ENCODE measurements at regions not wholly inside any gene's neighbourhood (a gene's known extent, or its start where the extent isn't known, plus 50 kb on each side); places are given as distances from the start of the nearest gene placed in this dataset.

- Histone ChIP-seq H3K4me1 (ENCODE audit: control extremely low read depth in 1 of 4, control insufficient read depth in 4 of 4, insufficient read depth in 4 of 4, low read length in 3 of 4) (no peaks in the 10 kb centered on the region), H3K9me3 (ENCODE audit: control extremely low read depth in 1 of 5, control insufficient read depth in 4 of 5, insufficient read depth in 2 of 5, low read depth in 1 of 5, low read length in 4 of 5) (peaks cover 1 to 24% (median 5%) of the 10 kb centered on the region in 5 experiments), H3K4me3 (ENCODE audit: control insufficient read depth in 1 of 7, extremely low read depth in 1 of 7, insufficient read depth in 4 of 7, low read depth in 2 of 7, low read length in 6 of 7) (no peak overlapping the region), H3K36me3 (ENCODE audit: control insufficient read depth in 4 of 4, insufficient read depth in 4 of 4, low read length in 3 of 4) (no peaks in the 10 kb centered on the region), H3K27me3 (replicated peaks in 2 of 5; ENCODE audit: control insufficient read depth in 4 of 5, insufficient read depth in 5 of 5, low read length in 4 of 5) (no peaks in the 10 kb centered on the region), H3K27ac (ENCODE audit: insufficient read depth in 1 of 2, low read depth in 1 of 2, low read length in 2 of 2, poor library complexity in 1 of 2, severe bottlenecking in 2 of 2) (no peak overlapping the region)
- ChIA-PET CTCF (no interaction called here), POLR2A (no interaction called here)
- no peak for DNase-seq
- 86% methylated on average over 2 of the region's 2 CpGs for WGBS (ENCODE audit: insufficient coverage)
Observed at GRCh38 chr19:20482721-20483120, 82.9 kb downstream of the ZNF737 start.

DNA sequence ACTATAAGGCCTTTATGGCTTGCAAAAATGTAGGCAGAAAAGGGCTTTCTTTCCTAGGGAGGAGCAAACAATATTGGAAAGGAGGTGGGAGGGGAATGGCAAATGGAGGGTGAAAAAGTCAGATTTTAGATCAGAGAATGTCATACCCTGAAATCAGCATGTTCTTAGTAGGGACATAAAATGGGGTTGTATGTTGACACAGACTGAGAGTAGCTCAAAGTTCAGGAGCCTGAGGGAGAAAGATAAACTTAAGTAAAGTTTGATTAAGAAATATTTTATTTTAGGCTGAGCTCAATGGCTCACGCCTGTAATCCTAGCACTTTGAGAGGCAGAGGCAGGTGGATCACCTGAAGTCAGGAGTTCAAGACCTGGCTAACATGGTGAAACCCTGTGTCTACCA, 83.8 kb downstream of the ZNF737 start:
- DNase-seq = no peak
- POLR2A ChIA-PET = no interaction called here
- 67% methylated on average over 1 of the region's 1 CpG for WGBS (ENCODE audit: insufficient coverage)
- no peaks in the 10 kb centered on the region for H3K36me3 ChIP-seq (ENCODE audit: control insufficient read depth in 4 of 4, insufficient read depth in 4 of 4, low read length in 3 of 4)
- no peak overlapping the region for H3K4me3 ChIP-seq (ENCODE audit: control insufficient read depth in 1 of 7, extremely low read depth in 1 of 7, insufficient read depth in 4 of 7, low read depth in 2 of 7, low read length in 6 of 7)
- CTCF ChIA-PET = no interaction called here
- no peak overlapping the region for H3K27ac ChIP-seq (ENCODE audit: insufficient read depth in 1 of 2, low read depth in 1 of 2, low read length in 2 of 2, poor library complexity in 1 of 2, severe bottlenecking in 2 of 2)
- no peaks in the 10 kb centered on the region for H3K27me3 ChIP-seq (replicated peaks in 2 of 5; ENCODE audit: control insufficient read depth in 4 of 5, insufficient read depth in 5 of 5, low read length in 4 of 5)
- H3K9me3 ChIP-seq (ENCODE audit: control extremely low read depth in 1 of 5, control insufficient read depth in 4 of 5, insufficient read depth in 2 of 5, low read depth in 1 of 5, low read length in 4 of 5) = peaks cover 1 to 32% (median 8%) of the 10 kb centered on the region in 5 experiments
- H3K4me1 ChIP-seq (ENCODE audit: control extremely low read depth in 1 of 4, control insufficient read depth in 4 of 4, insufficient read depth in 4 of 4, low read length in 3 of 4) = no peaks in the 10 kb centered on the region

- no peaks in the 10 kb centered on the region for H3K4me1 ChIP-seq (ENCODE audit: control extremely low read depth in 1 of 4, control insufficient read depth in 4 of 4, insufficient read depth in 4 of 4, low read length in 3 of 4)
- H3K27ac ChIP-seq (ENCODE audit: insufficient read depth in 1 of 2, low read depth in 1 of 2, low read length in 2 of 2, poor library complexity in 1 of 2, severe bottlenecking in 2 of 2) = no peak overlapping the region
- no peak overlapping the region for H3K4me3 ChIP-seq (ENCODE audit: control insufficient read depth in 1 of 7, extremely low read depth in 1 of 7, insufficient read depth in 4 of 7, low read depth in 2 of 7, low read length in 6 of 7)
- no peaks in the 10 kb centered on the region for H3K27me3 ChIP-seq (replicated peaks in 2 of 5; ENCODE audit: control insufficient read depth in 4 of 5, insufficient read depth in 5 of 5, low read length in 4 of 5)
- H3K36me3 ChIP-seq (ENCODE audit: control insufficient read depth in 4 of 4, insufficient read depth in 4 of 4, low read length in 3 of 4) = no peaks in the 10 kb centered on the region
- peaks cover 1 to 50% (median 19%) of the 10 kb centered on the region in 5 experiments for H3K9me3 ChIP-seq (ENCODE audit: control extremely low read depth in 1 of 5, control insufficient read depth in 4 of 5, insufficient read depth in 2 of 5, low read depth in 1 of 5, low read length in 4 of 5)
- POLR2A ChIA-PET = no interaction called here
- CTCF ChIA-PET = no interaction called here
- 98% methylated on average over 2 of the region's 3 CpGs for WGBS (ENCODE audit: insufficient coverage)
- DNase-seq = no peak
Observed at GRCh38 chr19:20479483-20479882, 86.1 kb downstream of the ZNF737 start.

DNA sequence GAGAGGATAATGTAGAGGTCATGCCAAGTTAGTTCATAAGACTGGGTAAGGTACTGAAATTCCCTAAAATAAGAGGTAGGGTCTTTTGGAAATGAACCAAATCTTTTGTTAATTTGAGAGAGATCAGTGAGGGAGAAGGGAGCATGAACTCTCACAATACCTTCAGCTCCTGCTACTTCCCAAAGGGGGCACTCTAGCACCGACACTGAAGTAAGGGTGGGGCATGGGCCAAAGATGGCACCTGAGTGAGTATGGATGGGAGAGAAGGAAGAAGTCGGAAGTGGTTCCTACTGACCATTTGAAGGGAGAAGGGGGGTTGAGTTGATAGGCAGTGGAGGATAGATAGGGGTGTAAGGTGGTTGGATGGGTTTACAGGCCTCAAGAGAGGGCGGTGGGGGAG, 86.6 kb downstream of the ZNF737 start:
- DNase-seq = no peak
- H3K4me3 ChIP-seq (ENCODE audit: control insufficient read depth in 1 of 7, extremely low read depth in 1 of 7, insufficient read depth in 4 of 7, low read depth in 2 of 7, low read length in 6 of 7) = no peak overlapping the region
- peaks cover 1 to 50% (median 24%) of the 10 kb centered on the region in 5 experiments for H3K9me3 ChIP-seq (ENCODE audit: control extremely low read depth in 1 of 5, control insufficient read depth in 4 of 5, insufficient read depth in 2 of 5, low read depth in 1 of 5, low read length in 4 of 5)
- no peaks in the 10 kb centered on the region for H3K4me1 ChIP-seq (ENCODE audit: control extremely low read depth in 1 of 4, control insufficient read depth in 4 of 4, insufficient read depth in 4 of 4, low read length in 3 of 4)
- CTCF ChIA-PET = no interaction called here
- H3K27ac ChIP-seq (ENCODE audit: insufficient read depth in 1 of 2, low read depth in 1 of 2, low read length in 2 of 2, poor library complexity in 1 of 2, severe bottlenecking in 2 of 2) = no peak overlapping the region
- POLR2A ChIA-PET = no interaction called here
- 95% methylated on average over 3 of the region's 3 CpGs for WGBS (ENCODE audit: insufficient coverage)
- no peaks in the 10 kb centered on the region for H3K27me3 ChIP-seq (replicated peaks in 2 of 5; ENCODE audit: control insufficient read depth in 4 of 5, insufficient read depth in 5 of 5, low read length in 4 of 5)
- H3K36me3 ChIP-seq (ENCODE audit: control insufficient read depth in 4 of 4, insufficient read depth in 4 of 4, low read length in 3 of 4) = no peaks in the 10 kb centered on the region

GRCh38 chr19:20472854-20473253, 92.7 kb downstream of the ZNF737 start:
- POLR2A ChIA-PET = no interaction called here
- Histone ChIP-seq H3K27ac (ENCODE audit: insufficient read depth in 1 of 2, low read depth in 1 of 2, low read length in 2 of 2, poor library complexity in 1 of 2, severe bottlenecking in 2 of 2) (no peak overlapping the region), H3K4me1 (ENCODE audit: control extremely low read depth in 1 of 4, control insufficient read depth in 4 of 4, insufficient read depth in 4 of 4, low read length in 3 of 4) (no peaks in the 10 kb centered on the region), H3K4me3 (ENCODE audit: control insufficient read depth in 1 of 7, extremely low read depth in 1 of 7, insufficient read depth in 4 of 7, low read depth in 2 of 7, low read length in 6 of 7) (no peak overlapping the region), H3K36me3 (ENCODE audit: control insufficient read depth in 4 of 4, insufficient read depth in 4 of 4, low read length in 3 of 4) (no peaks in the 10 kb centered on the region), H3K9me3 (ENCODE audit: control extremely low read depth in 1 of 5, control insufficient read depth in 4 of 5, insufficient read depth in 2 of 5, low read depth in 1 of 5, low read length in 4 of 5) (peaks cover 0 to 44% (median 21%) of the 10 kb centered on the region in 5 experiments), H3K27me3 (replicated peaks in 2 of 5; ENCODE audit: control insufficient read depth in 4 of 5, insufficient read depth in 5 of 5, low read length in 4 of 5) (no peaks in the 10 kb centered on the region)
- DNase-seq = no peak
- CTCF ChIA-PET = no interaction called here
- WGBS (ENCODE audit: insufficient coverage) = 94% methylated on average over 13 of the region's 13 CpGs

DNA sequence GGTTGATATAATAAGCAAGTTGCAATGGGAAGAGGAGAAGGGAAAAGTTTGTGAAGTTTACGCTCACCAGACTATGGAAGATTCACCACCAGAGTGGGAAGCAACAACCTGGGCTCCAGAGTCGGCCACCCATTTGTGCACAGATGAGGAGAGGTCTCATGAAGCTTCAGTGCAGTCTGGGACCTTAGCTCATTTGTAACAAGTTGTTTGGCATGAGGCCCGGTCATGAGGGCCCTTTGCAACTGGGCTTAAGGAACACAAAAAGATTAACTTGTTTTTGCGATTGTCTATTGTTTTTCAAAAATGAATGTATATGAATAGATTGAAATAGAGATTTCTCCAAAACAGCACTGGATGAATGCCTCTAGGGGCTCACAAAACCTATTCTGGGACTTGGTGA, 94.2 kb downstream of the ZNF737 start:
- H3K27me3 ChIP-seq (replicated peaks in 2 of 5; ENCODE audit: control insufficient read depth in 4 of 5, insufficient read depth in 5 of 5, low read length in 4 of 5) = no peaks in the 10 kb centered on the region
- H3K4me3 ChIP-seq (ENCODE audit: control insufficient read depth in 1 of 7, extremely low read depth in 1 of 7, insufficient read depth in 4 of 7, low read depth in 2 of 7, low read length in 6 of 7) = no peak overlapping the region
- WGBS (ENCODE audit: insufficient coverage) = 100% methylated on average over 4 of the region's 4 CpGs
- no peak overlapping the region for H3K27ac ChIP-seq (ENCODE audit: insufficient read depth in 1 of 2, low read depth in 1 of 2, low read length in 2 of 2, poor library complexity in 1 of 2, severe bottlenecking in 2 of 2)
- POLR2A ChIA-PET = no interaction called here
- H3K4me1 ChIP-seq (ENCODE audit: control extremely low read depth in 1 of 4, control insufficient read depth in 4 of 4, insufficient read depth in 4 of 4, low read length in 3 of 4) = no peaks in the 10 kb centered on the region
- H3K9me3 ChIP-seq (ENCODE audit: control extremely low read depth in 1 of 5, control insufficient read depth in 4 of 5, insufficient read depth in 2 of 5, low read depth in 1 of 5, low read length in 4 of 5) = peaks cover 0 to 30% (median 15%) of the 10 kb centered on the region in 5 experiments
- DNase-seq = no peak
- no peaks in the 10 kb centered on the region for H3K36me3 ChIP-seq (ENCODE audit: control insufficient read depth in 4 of 4, insufficient read depth in 4 of 4, low read length in 3 of 4)
- CTCF ChIA-PET = no interaction called here

- Histone ChIP-seq H3K4me1 (ENCODE audit: control extremely low read depth in 1 of 4, control insufficient read depth in 4 of 4, insufficient read depth in 4 of 4, low read length in 3 of 4) (no peaks in the 10 kb centered on the region), H3K9me3 (ENCODE audit: control extremely low read depth in 1 of 5, control insufficient read depth in 4 of 5, insufficient read depth in 2 of 5, low read depth in 1 of 5, low read length in 4 of 5) (peaks cover 0 to 23% (median 12%) of the 10 kb centered on the region in 5 experiments), H3K27ac (ENCODE audit: insufficient read depth in 1 of 2, low read depth in 1 of 2, low read length in 2 of 2, poor library complexity in 1 of 2, severe bottlenecking in 2 of 2) (no peak overlapping the region), H3K27me3 (replicated peaks in 2 of 5; ENCODE audit: control insufficient read depth in 4 of 5, insufficient read depth in 5 of 5, low read length in 4 of 5) (no peaks in the 10 kb centered on the region), H3K36me3 (ENCODE audit: control insufficient read depth in 4 of 4, insufficient read depth in 4 of 4, low read length in 3 of 4) (no peaks in the 10 kb centered on the region), H3K4me3 (ENCODE audit: control insufficient read depth in 1 of 7, extremely low read depth in 1 of 7, insufficient read depth in 4 of 7, low read depth in 2 of 7, low read length in 6 of 7) (no peak overlapping the region)
- WGBS (ENCODE audit: insufficient coverage) = 74% methylated on average over 4 of the region's 4 CpGs
- DNase-seq = no peak
- ChIA-PET POLR2A (no interaction called here), CTCF (no interaction called here)
Observed at GRCh38 chr19:20470345-20471135, 95.0 kb downstream of the ZNF737 start.

Measured in common myeloid progenitor, CD34-positive (primary cell).